Effector memory CD4-positive, alpha-beta T cell (primary cell): ENCODE measurements at regions not wholly inside any gene's neighbourhood (a gene's known extent, or its start where the extent isn't known, plus 50 kb on each side); places are given as distances from the start of the nearest gene placed in this dataset.

ENCODE experiments used
- DNase-seq, 3 donors: peaks; one replicate each; pipeline ENCODE4 v3.0.0-alpha.2; 2020
- H3K27ac ChIP-seq: 2 replicates; pipeline ENCODE4 v1.7.0; 2013; ENCODE audit warnings: mild to moderate bottlenecking, low read length, moderate library complexity; ENCODE audit not compliant: insufficient read depth, poor library complexity, severe bottlenecking
- H3K27me3 ChIP-seq: replicated peaks from 2 replicates; pipeline ENCODE4 v1.7.0; 2013; ENCODE audit warnings: mild to moderate bottlenecking, low read length; ENCODE audit not compliant: insufficient read depth, control insufficient read depth, poor library complexity, severe bottlenecking
- H3K36me3 ChIP-seq: 2 replicates; pipeline ENCODE4 v1.7.0; 2013; ENCODE audit warnings: mild to moderate bottlenecking, low read length, moderate library complexity; ENCODE audit not compliant: control insufficient read depth, insufficient read depth
- H3K4me1 ChIP-seq: 2 replicates; pipeline ENCODE4 v1.7.0; 2013; ENCODE audit warnings: low read length, mild to moderate bottlenecking; ENCODE audit not compliant: control insufficient read depth, insufficient read depth, poor library complexity, severe bottlenecking
- H3K4me3 ChIP-seq: 2 replicates; pipeline ENCODE4 v1.7.0; 2013; ENCODE audit warnings: low read length, low read depth, mild to moderate bottlenecking; ENCODE audit not compliant: insufficient read depth, poor library complexity, severe bottlenecking
- H3K9me3 ChIP-seq: 2 replicates; pipeline ENCODE4 v1.7.0; 2013; ENCODE audit warnings: mild to moderate bottlenecking, low read length, moderate library complexity; ENCODE audit not compliant: control insufficient read depth

GRCh38 chr2:237227190-237227589 is 141.5 kb downstream of the COPS8 start:
- no peak for DNase-seq
- H3K27me3 ChIP-seq: no peaks in the 10 kb centered on the region
- H3K27ac ChIP-seq: no peak overlapping the region
- no peaks in the 10 kb centered on the region for H3K9me3 ChIP-seq
- H3K4me3 ChIP-seq: no peak overlapping the region
- H3K4me1 ChIP-seq: no peaks in the 10 kb centered on the region
- H3K36me3 ChIP-seq: no peaks in the 10 kb centered on the region

GRCh38 chr2:237227592-237228280 is 142.0 kb downstream of the COPS8 start:
- no peak overlapping the region for H3K4me3 ChIP-seq
- no peaks in the 10 kb centered on the region for H3K9me3 ChIP-seq
- no peak for DNase-seq
- H3K27me3 ChIP-seq: no peaks in the 10 kb centered on the region
- no peaks in the 10 kb centered on the region for H3K4me1 ChIP-seq
- H3K36me3 ChIP-seq: no peaks in the 10 kb centered on the region
- no peak overlapping the region for H3K27ac ChIP-seq

GRCh38 chr2:237228281-237228625 is 142.6 kb downstream of the COPS8 start:
- H3K9me3 ChIP-seq: no peaks in the 10 kb centered on the region
- H3K4me1 ChIP-seq: no peaks in the 10 kb centered on the region
- no peak for DNase-seq
- H3K27me3 ChIP-seq: no peaks in the 10 kb centered on the region
- no peaks in the 10 kb centered on the region for H3K36me3 ChIP-seq
- H3K4me3 ChIP-seq: no peak overlapping the region
- H3K27ac ChIP-seq: no peak overlapping the region

- H3K27me3 ChIP-seq: no peaks in the 10 kb centered on the region
- H3K36me3 ChIP-seq: no peaks in the 10 kb centered on the region
- H3K4me3 ChIP-seq: no peak overlapping the region
- H3K4me1 ChIP-seq: no peaks in the 10 kb centered on the region
- H3K9me3 ChIP-seq: no peaks in the 10 kb centered on the region
- DNase-seq: no peak
- H3K27ac ChIP-seq: no peak overlapping the region
These were observed 144.2 kb downstream of the COPS8 start for GRCh38 chr2:237229905-237230304.

GRCh38 chr2:237230355-237230754 is 144.7 kb downstream of the COPS8 start:
- H3K4me3 ChIP-seq: no peak overlapping the region
- H3K27ac ChIP-seq: no peak overlapping the region
- H3K27me3 ChIP-seq: no peaks in the 10 kb centered on the region
- no peaks in the 10 kb centered on the region for H3K4me1 ChIP-seq
- H3K36me3 ChIP-seq: no peaks in the 10 kb centered on the region
- DNase-seq: no peak
- no peaks in the 10 kb centered on the region for H3K9me3 ChIP-seq

- Histone ChIP-seq H3K9me3 (no peaks in the 10 kb centered on the region), H3K36me3 (no peaks in the 10 kb centered on the region), H3K27me3 (no peaks in the 10 kb centered on the region), H3K4me3 (no peak overlapping the region), H3K4me1 (no peaks in the 10 kb centered on the region), H3K27ac (no peak overlapping the region)
- no peak for DNase-seq
These were observed 145.9 kb downstream of the COPS8 start for GRCh38 chr2:237231593-237231992.

GRCh38 chr2:237232166-237232565 is 146.5 kb downstream of the COPS8 start:
- Histone ChIP-seq H3K27me3 (no peaks in the 10 kb centered on the region), H3K9me3 (no peaks in the 10 kb centered on the region), H3K36me3 (no peaks in the 10 kb centered on the region), H3K27ac (no peak overlapping the region), H3K4me1 (no peaks in the 10 kb centered on the region), H3K4me3 (no peak overlapping the region)
- DNase-seq: no peak

GRCh38 chr2:237234268-237234667 is 148.6 kb downstream of the COPS8 start:
- H3K36me3 ChIP-seq: no peaks in the 10 kb centered on the region
- H3K9me3 ChIP-seq: no peaks in the 10 kb centered on the region
- DNase-seq: no peak
- no peak overlapping the region for H3K4me3 ChIP-seq
- no peak overlapping the region for H3K27ac ChIP-seq
- no peaks in the 10 kb centered on the region for H3K4me1 ChIP-seq
- H3K27me3 ChIP-seq: no peaks in the 10 kb centered on the region

GRCh38 chr2:237235383-237236095 is 149.8 kb downstream of the COPS8 start:
- Histone ChIP-seq H3K27ac (no peak overlapping the region), H3K36me3 (no peaks in the 10 kb centered on the region), H3K9me3 (no peaks in the 10 kb centered on the region), H3K4me1 (no peaks in the 10 kb centered on the region), H3K27me3 (no peaks in the 10 kb centered on the region), H3K4me3 (no peak overlapping the region)
- no peak for DNase-seq

GRCh38 chr2:237236188-237236587 is 150.5 kb downstream of the COPS8 start:
- H3K36me3 ChIP-seq: no peaks in the 10 kb centered on the region
- no peak overlapping the region for H3K27ac ChIP-seq
- no peaks in the 10 kb centered on the region for H3K4me1 ChIP-seq
- no peaks in the 10 kb centered on the region for H3K27me3 ChIP-seq
- H3K4me3 ChIP-seq: no peak overlapping the region
- no peak for DNase-seq
- H3K9me3 ChIP-seq: no peaks in the 10 kb centered on the region
